ENCODE measurements at regions not wholly inside any gene's neighbourhood (a gene's known extent, or its start where the extent isn't known, plus 50 kb on each side); places are given as distances from the start of the nearest gene placed in this dataset.

- TF ChIP-seq CTCF (IDR thresholded peaks at IDR 0.05) (no peak), POLR2A (IDR thresholded peaks at IDR 0.05) (no peak)
Measured at GRCh38 chr16:48829336-48830310, 219.6 kb upstream of the N4BP1 start.
